Gastrocnemius medialis (tissue), 4 donors: ENCODE measurements at regions not wholly inside any gene's neighbourhood (a gene's known extent, or its start where the extent isn't known, plus 50 kb on each side); places are given as distances from the start of the nearest gene placed in this dataset.

Experiments used
- ATAC-seq, 2 donors: fragments of 150-250 bp; one replicate each; pipeline ENCODE4 v1.9.1; 2016
- DNase-seq, 2 donors: peaks; one replicate each; pipeline ENCODE4 v3.0.0-alpha.2; 2019
- H3K27ac ChIP-seq, 4 donors: fragments of 200-600 bp; sonication (generic); 1 replicate in 1 of 4; 2 replicates in 3 of 4; pipeline ENCODE4 v1.5.1; 2016 to 2018; ENCODE audit warnings: mild to moderate bottlenecking in 2 of 4, moderate library complexity in 1 of 4
- H3K27me3 ChIP-seq, 3 donors: fragments of 200-600 bp; sonication (generic) in 2 of 3; 1 replicate in 1 of 3; 2 replicates in 2 of 3; pipeline versions ENCODE4 v1.5.1 to v1.6.0; 2016 to 2019; ENCODE audit warnings: mild to moderate bottlenecking in 1 of 3, moderate library complexity in 1 of 3
- H3K36me3 ChIP-seq, 2 donors: fragments of 200-600 bp; sonication (generic) in 1 of 2; one replicate each; pipeline ENCODE4 v1.5.1; 2017 to 2018
- H3K4me1 ChIP-seq, 2 donors: fragments of 200-600 bp; sonication (generic) in 1 of 2; one replicate each; pipeline ENCODE4 v1.5.1; 2016 to 2017; ENCODE audit warnings: mild to moderate bottlenecking in 2 of 2
- H3K4me3 ChIP-seq, 4 donors: fragments of 200-600 bp; sonication (generic) in 3 of 4; 1 replicate in 1 of 4; 2 replicates in 3 of 4; pipeline ENCODE4 v1.5.1; 2016 to 2019; ENCODE audit warnings: mild to moderate bottlenecking in 2 of 4
- H3K9me3 ChIP-seq, 3 donors: fragments of 200-600 bp; sonication (generic) in 2 of 3; 1 replicate in 1 of 3; 2 replicates in 2 of 3; pipeline ENCODE4 v1.5.1; 2016 to 2019
- CTCF ChIP-seq, 5 experiments: fragments of 450-650 bp in 3 of 5; fragments of 200-600 bp in 2 of 5; sonication (generic) in 2 of 5; IDR thresholded peaks in 4 of 5; conservative IDR thresholded peaks in 1 of 5; 1 replicate in 4 of 5; 2 replicates in 1 of 5; pipeline ENCODE4 v1.5.1; 2016 to 2019; ENCODE audit warnings: antibody characterized with exemption in 5 of 5, mild to moderate bottlenecking in 3 of 5, moderate library complexity in 3 of 5
- POLR2A ChIP-seq, 2 donors: fragments of 450-650 bp; IDR thresholded peaks; one replicate each; pipeline ENCODE4 v1.6.1; 2017; ENCODE audit warnings: antibody characterized with exemption in 2 of 2, mild to moderate bottlenecking in 2 of 2, moderate library complexity in 2 of 2
- in situ Hi-C, 4 donors: fragments of 200-750 bp; cut with MboI; loops; one replicate each; pipeline versions ENCODE4 v1.15.0 to v1.8.0; 2017; ENCODE audit warnings: low sequenced_read_pairs in 4 of 4
- intact Hi-C: fragments of 100-400 bp; cut with DNase I; formaldehyde crosslinking; loops from one replicate; pipeline ENCODE4 v1.15.1; 2023; ENCODE audit warnings: low total_unique reads

DNA sequence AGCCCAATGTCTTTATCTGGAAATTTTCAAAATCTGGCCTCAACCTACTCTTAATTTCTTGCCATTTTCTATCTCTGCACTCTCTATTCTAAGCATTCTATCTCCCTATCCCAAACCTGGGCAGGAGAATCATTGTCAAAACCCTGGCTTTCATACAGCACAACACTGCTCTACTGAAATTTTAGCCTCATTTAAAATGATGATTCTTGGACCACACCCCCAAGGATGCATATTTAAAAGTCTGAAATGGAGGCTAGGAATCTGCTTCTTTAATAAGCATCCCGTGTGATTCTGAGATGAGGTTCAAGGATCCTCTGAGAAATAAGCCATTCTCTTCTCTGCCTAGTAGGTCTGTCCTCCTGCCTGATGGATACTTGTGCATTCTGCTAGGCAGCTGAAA is 50.8 kb upstream of the EGR2 start:
- H3K9me3 ChIP-seq = no peaks in the 10 kb centered on the region
- in situ Hi-C loops = no loop called here
- intact Hi-C loops = no loop called here

GRCh38 chr10:62866451-62866850 is 50.3 kb upstream of the EGR2 start:
- DNase-seq = no peak
- H3K27ac ChIP-seq = no peak overlapping the region
- no peaks in the 10 kb centered on the region for H3K4me1 ChIP-seq
- no peaks in the 10 kb centered on the region for H3K36me3 ChIP-seq
- intact Hi-C loops = no loop called here
- no peaks in the 10 kb centered on the region for H3K9me3 ChIP-seq
- in situ Hi-C loops = no loop called here
- no peak for ATAC-seq
- no peak overlapping the region for H3K4me3 ChIP-seq
- no peaks in the 10 kb centered on the region for H3K27me3 ChIP-seq
- TF ChIP-seq POLR2A (IDR thresholded peaks at IDR 0.05) (no peak), CTCF (IDR thresholded peaks at IDR 0.05 in 4 of 5, conservative IDR thresholded peaks at IDR 0.05 in 1 of 5) (no peak)

More for the DNA sequence above, 50.8 kb upstream of the EGR2 start:
- H3K27me3 ChIP-seq = no peaks in the 10 kb centered on the region
- no peak for TF ChIP-seq CTCF (IDR thresholded peaks at IDR 0.05 in 4 of 5, conservative IDR thresholded peaks at IDR 0.05 in 1 of 5)
- TF ChIP-seq POLR2A (IDR thresholded peaks at IDR 0.05) = no peak
- no peaks in the 10 kb centered on the region for H3K36me3 ChIP-seq
- ATAC-seq (no peak), DNase-seq (no peak)
- H3K4me3 ChIP-seq = no peak overlapping the region
- H3K27ac ChIP-seq = no peak overlapping the region
- H3K4me1 ChIP-seq = no peaks in the 10 kb centered on the region
